Neural progenitor cell (in vitro differentiated cells): ENCODE measurements at regions not wholly inside any gene's neighbourhood (a gene's known extent, or its start where the extent isn't known, plus 50 kb on each side); places are given as distances from the start of the nearest gene placed in this dataset.

Experiments
- DNase-seq: peaks from one replicate; pipeline ENCODE4 v3.0.0-alpha.2; 2016; ENCODE audit warnings: low spot score
- H2AFZ ChIP-seq: fragments of 200-600 bp; sonication (generic); replicated peaks from 2 replicates; pipeline ENCODE4 v1.6.1; 2016; ENCODE audit warnings: antibody characterized with exemption
- H3F3A ChIP-seq: fragments of 200-600 bp; sonication (generic); 2 replicates; pipeline ENCODE4 v1.6.1; 2016; ENCODE audit warnings: antibody characterized with exemption, low read depth
- H3K27ac ChIP-seq: fragments of 200-600 bp; sonication (generic); 2 replicates; pipeline ENCODE4 v1.5.1; 2016; ENCODE audit warnings: mild to moderate bottlenecking
- H3K27me3 ChIP-seq: fragments of 200-600 bp; sonication (generic); 2 replicates; pipeline ENCODE4 v1.6.1; 2016; ENCODE audit warnings: mild to moderate bottlenecking, moderate library complexity
- H3K36me3 ChIP-seq: fragments of 200-600 bp; sonication (generic); 2 replicates; pipeline ENCODE4 v1.5.1; 2016
- H3K4me1 ChIP-seq: fragments of 200-600 bp; sonication (generic); 2 replicates; pipeline ENCODE4 v1.6.1; 2016; ENCODE audit warnings: mixed run types
- H3K4me2 ChIP-seq: fragments of 200-600 bp; sonication (generic); 2 replicates; pipeline ENCODE4 v1.6.1; 2016
- H3K4me3 ChIP-seq: fragments of 200-600 bp; sonication (generic); 2 replicates; pipeline ENCODE4 v1.5.1; 2016
- H3K79me2 ChIP-seq: fragments of 200-600 bp; sonication (generic); 2 replicates; pipeline ENCODE4 v1.6.1; 2016; ENCODE audit warnings: low read depth
- H3K9ac ChIP-seq: fragments of 200-600 bp; sonication (generic); 2 replicates; pipeline ENCODE4 v1.6.1; 2016
- H3K9me3 ChIP-seq: fragments of 200-600 bp; sonication (generic); 2 replicates; pipeline ENCODE4 v1.5.1; 2016; ENCODE audit warnings: low read depth
- H4K20me1 ChIP-seq: fragments of 200-600 bp; sonication (generic); 2 replicates; pipeline ENCODE4 v1.6.1; 2016; ENCODE audit warnings: low read depth
- H3K27ac Mint-ChIP-seq: 3 replicates; pipeline ENCODE4 v1.8.0; 2021; ENCODE audit warnings: mixed read lengths
- H3K27me3 Mint-ChIP-seq: 2 replicates; pipeline ENCODE4 v1.8.0; 2022; ENCODE audit warnings: low read depth, mild to moderate bottlenecking, inconsistent platforms, moderate library complexity, mixed read lengths; ENCODE audit not compliant: insufficient read depth
- H3K36me3 Mint-ChIP-seq: 3 replicates; pipeline ENCODE4 v1.8.0; 2021; ENCODE audit warnings: mixed read lengths
- H3K4me1 Mint-ChIP-seq: 3 replicates; pipeline ENCODE4 v1.8.0; 2021; ENCODE audit warnings: mixed read lengths
- H3K4me3 Mint-ChIP-seq: 3 replicates; pipeline ENCODE4 v1.8.0; 2021; ENCODE audit warnings: mild to moderate bottlenecking, moderate library complexity, mixed read lengths
- H3K9me3 Mint-ChIP-seq: 3 replicates; pipeline ENCODE4 v1.8.0; 2020; ENCODE audit warnings: mixed read lengths
- EZH2 ChIP-seq: fragments of 200-600 bp; sonication (generic); IDR thresholded peaks from 2 replicates; pipeline ENCODE4 v1.6.1; 2017; ENCODE audit warnings: antibody characterized with exemption, mild to moderate bottlenecking, moderate library complexity
- EZH2phosphoT487 ChIP-seq: fragments of 200-600 bp; sonication (generic); IDR thresholded peaks from 2 replicates; pipeline ENCODE4 v1.6.1; 2017; ENCODE audit warnings: antibody characterized with exemption
- TF ChIP-seq, protein P1 (sequence below): fragments of 200-600 bp; sonication (generic); IDR thresholded peaks from 2 replicates; pipeline ENCODE4 v1.5.1; 2017; ENCODE audit warnings: antibody characterized with exemption, mild to moderate bottlenecking

DNA sequence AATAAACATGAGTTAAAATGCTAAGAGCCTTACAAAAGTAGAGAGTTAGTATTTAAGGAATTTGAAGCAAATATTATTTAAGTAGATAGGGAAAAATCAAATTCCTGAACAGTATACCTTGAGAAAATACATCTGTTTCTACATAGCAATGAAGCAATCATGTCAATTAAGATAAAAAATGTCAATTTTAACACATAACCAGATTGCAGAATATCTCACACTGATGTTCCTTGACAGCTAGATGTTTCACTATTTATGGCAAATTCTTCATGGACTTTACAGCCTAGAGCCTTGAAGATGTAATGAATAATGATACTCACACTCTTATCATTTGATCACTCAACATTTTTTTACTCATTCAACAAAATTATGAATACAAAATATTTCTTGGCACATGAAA lies 708.2 kb upstream of the PTPRD start:
- no peak overlapping the region for H3K4me3 ChIP-seq
- H3K4me2 ChIP-seq = no peak overlapping the region
- H3K4me1 Mint-ChIP-seq = no peaks in the 10 kb centered on the region
- H2AFZ ChIP-seq = no peak overlapping the region
- H3K36me3 ChIP-seq = no peaks in the 10 kb centered on the region
- no peak for DNase-seq
- H3K27ac Mint-ChIP-seq = no peak overlapping the region
- H3K4me3 Mint-ChIP-seq = no peak overlapping the region
- H3K27me3 ChIP-seq = no peaks in the 10 kb centered on the region
- no peaks in the 10 kb centered on the region for H3K36me3 Mint-ChIP-seq
- H3K27me3 Mint-ChIP-seq = no peaks in the 10 kb centered on the region
- H3K9me3 ChIP-seq = no peaks in the 10 kb centered on the region
- H3K4me1 ChIP-seq = no peaks in the 10 kb centered on the region
- no peaks in the 10 kb centered on the region for H4K20me1 ChIP-seq
- H3K9ac ChIP-seq = no peak overlapping the region
- no peaks in the 10 kb centered on the region for H3F3A ChIP-seq
- no peaks in the 10 kb centered on the region for H3K9me3 Mint-ChIP-seq
- no peak overlapping the region for H3K27ac ChIP-seq
- TF ChIP-seq EZH2phosphoT487 (no peak), EZH2 (no peak)
- TF ChIP-seq, protein P1, sequence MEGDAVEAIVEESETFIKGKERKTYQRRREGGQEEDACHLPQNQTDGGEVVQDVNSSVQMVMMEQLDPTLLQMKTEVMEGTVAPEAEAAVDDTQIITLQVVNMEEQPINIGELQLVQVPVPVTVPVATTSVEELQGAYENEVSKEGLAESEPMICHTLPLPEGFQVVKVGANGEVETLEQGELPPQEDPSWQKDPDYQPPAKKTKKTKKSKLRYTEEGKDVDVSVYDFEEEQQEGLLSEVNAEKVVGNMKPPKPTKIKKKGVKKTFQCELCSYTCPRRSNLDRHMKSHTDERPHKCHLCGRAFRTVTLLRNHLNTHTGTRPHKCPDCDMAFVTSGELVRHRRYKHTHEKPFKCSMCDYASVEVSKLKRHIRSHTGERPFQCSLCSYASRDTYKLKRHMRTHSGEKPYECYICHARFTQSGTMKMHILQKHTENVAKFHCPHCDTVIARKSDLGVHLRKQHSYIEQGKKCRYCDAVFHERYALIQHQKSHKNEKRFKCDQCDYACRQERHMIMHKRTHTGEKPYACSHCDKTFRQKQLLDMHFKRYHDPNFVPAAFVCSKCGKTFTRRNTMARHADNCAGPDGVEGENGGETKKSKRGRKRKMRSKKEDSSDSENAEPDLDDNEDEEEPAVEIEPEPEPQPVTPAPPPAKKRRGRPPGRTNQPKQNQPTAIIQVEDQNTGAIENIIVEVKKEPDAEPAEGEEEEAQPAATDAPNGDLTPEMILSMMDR = no peak
- no peaks in the 10 kb centered on the region for H3K79me2 ChIP-seq

DNA sequence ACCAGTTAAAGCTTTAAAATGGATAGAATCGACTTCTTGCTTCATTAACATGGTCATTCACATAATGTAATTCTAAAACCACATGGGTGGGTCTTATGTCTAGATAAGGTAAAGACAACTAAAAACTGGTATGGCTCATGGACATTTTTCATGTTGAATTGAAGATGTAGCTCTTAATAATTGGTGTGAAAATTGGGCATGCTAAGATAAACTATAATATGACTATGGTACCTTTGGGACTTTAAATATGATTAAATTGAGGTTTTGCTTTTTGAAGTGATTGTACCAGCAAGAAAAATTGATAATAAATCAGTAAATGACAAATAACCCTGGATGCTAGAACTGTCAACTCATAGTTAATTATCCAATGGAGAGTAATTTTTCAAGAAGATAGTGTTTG lies 710.7 kb upstream of the PTPRD start:
- no peak overlapping the region for H3K4me3 Mint-ChIP-seq
- Histone ChIP-seq H3K4me2 (no peak overlapping the region), H3K9ac (no peak overlapping the region), H3K4me3 (no peak overlapping the region), H3K36me3 (no peaks in the 10 kb centered on the region), H3K4me1 (no peaks in the 10 kb centered on the region), H3F3A (no peaks in the 10 kb centered on the region), H3K27me3 (no peaks in the 10 kb centered on the region), H2AFZ (no peak overlapping the region), H3K9me3 (no peaks in the 10 kb centered on the region), H3K27ac (no peak overlapping the region), H4K20me1 (no peaks in the 10 kb centered on the region), H3K79me2 (no peaks in the 10 kb centered on the region)
- TF ChIP-seq EZH2 (no peak), EZH2phosphoT487 (no peak)
- TF ChIP-seq, protein P1 = no peak
- no peak overlapping the region for H3K27ac Mint-ChIP-seq
- H3K36me3 Mint-ChIP-seq = no peaks in the 10 kb centered on the region
- H3K9me3 Mint-ChIP-seq = no peaks in the 10 kb centered on the region
- H3K27me3 Mint-ChIP-seq = no peaks in the 10 kb centered on the region
- no peaks in the 10 kb centered on the region for H3K4me1 Mint-ChIP-seq
- DNase-seq = no peak

DNA sequence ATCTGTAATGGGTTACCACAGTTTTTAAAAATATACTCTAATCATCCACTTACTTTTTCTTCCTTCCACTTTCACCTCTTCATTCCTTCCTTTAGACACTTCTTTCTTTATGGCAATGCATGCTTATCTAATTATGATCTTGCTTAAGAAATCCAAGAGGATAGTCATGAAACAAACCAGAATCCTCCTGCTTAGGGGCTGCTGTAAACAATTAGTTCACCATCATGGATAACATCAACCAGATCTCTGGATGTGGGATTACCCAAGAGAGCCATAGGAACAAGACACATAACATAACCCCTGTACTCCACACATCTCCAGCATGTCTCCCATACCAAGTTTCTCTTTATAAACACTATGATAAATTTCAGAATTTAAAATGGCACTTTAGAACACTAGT lies 713.4 kb upstream of the PTPRD start:
- Mint-ChIP-seq H3K27ac (no peak overlapping the region), H3K27me3 (no peaks in the 10 kb centered on the region), H3K36me3 (no peaks in the 10 kb centered on the region), H3K4me1 (no peaks in the 10 kb centered on the region), H3K4me3 (no peak overlapping the region), H3K9me3 (no peaks in the 10 kb centered on the region)
- Histone ChIP-seq H3K4me1 (no peaks in the 10 kb centered on the region), H3K36me3 (no peaks in the 10 kb centered on the region), H3K4me3 (no peak overlapping the region), H2AFZ (no peak overlapping the region), H3K27ac (no peak overlapping the region), H3K4me2 (no peak overlapping the region), H3K9ac (no peak overlapping the region), H3F3A (no peaks in the 10 kb centered on the region), H3K9me3 (no peaks in the 10 kb centered on the region), H3K27me3 (no peaks in the 10 kb centered on the region), H4K20me1 (no peaks in the 10 kb centered on the region), H3K79me2 (no peaks in the 10 kb centered on the region)
- DNase-seq = no peak
- TF ChIP-seq, protein P1 = no peak
- TF ChIP-seq EZH2 = no peak
- TF ChIP-seq EZH2phosphoT487 = no peak

DNA sequence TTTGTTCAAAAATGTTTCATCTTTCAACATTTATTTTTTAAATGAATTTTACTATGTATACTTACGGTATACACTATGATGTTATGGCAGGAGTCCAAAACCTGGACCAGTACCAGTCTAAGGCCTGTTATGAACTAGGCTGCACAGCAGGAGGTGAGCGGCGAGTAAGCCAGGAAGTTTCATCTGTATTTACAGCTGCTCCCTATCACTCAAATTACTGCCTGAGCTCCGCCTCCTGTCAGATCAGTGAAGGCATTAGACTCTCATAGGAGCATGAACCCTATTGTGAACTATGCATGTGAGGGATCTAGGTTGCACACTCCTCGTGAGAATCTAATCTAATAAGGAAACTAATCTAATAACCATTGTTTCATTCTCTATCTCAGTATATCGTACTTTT lies 715.5 kb upstream of the PTPRD start:
- Histone ChIP-seq H4K20me1 (no peaks in the 10 kb centered on the region), H3K27ac (no peak overlapping the region), H3F3A (no peaks in the 10 kb centered on the region), H3K9ac (no peak overlapping the region), H2AFZ (no peak overlapping the region), H3K4me2 (no peak overlapping the region), H3K36me3 (no peaks in the 10 kb centered on the region), H3K79me2 (no peaks in the 10 kb centered on the region), H3K9me3 (no peaks in the 10 kb centered on the region), H3K4me1 (no peaks in the 10 kb centered on the region), H3K4me3 (no peak overlapping the region), H3K27me3 (no peaks in the 10 kb centered on the region)
- Mint-ChIP-seq H3K36me3 (no peaks in the 10 kb centered on the region), H3K4me3 (no peak overlapping the region), H3K4me1 (no peaks in the 10 kb centered on the region), H3K27me3 (no peaks in the 10 kb centered on the region), H3K9me3 (no peaks in the 10 kb centered on the region), H3K27ac (no peak overlapping the region)
- no peak for TF ChIP-seq EZH2phosphoT487
- no peak for TF ChIP-seq EZH2
- TF ChIP-seq, protein P1 = no peak
- DNase-seq = no peak
